ENCODE measurements at regions not wholly inside any gene's neighbourhood (a gene's known extent, or its start where the extent isn't known, plus 50 kb on each side); places are given as distances from the start of the nearest gene placed in this dataset.

GRCh38 chr21:41673071-41673470 is 93.8 kb downstream of the RIPK4 start:
- DNase-seq (ENCODE audit: low spot score) (peak; percentile 44), ATAC-seq (no peak)
- intact Hi-C loops (cut with DNase I) = no loop called here

- DNase-seq (ENCODE audit: low spot score) (no peak), ATAC-seq (no peak)
- intact Hi-C loops (cut with DNase I) = no loop called here
Measured at GRCh38 chr21:41672543-41672915, 94.3 kb downstream of the RIPK4 start.

- DNase-seq (ENCODE audit: low spot score) (peak; percentile 39), ATAC-seq (no peak)
- intact Hi-C loops (cut with DNase I) = no loop called here
Measured at GRCh38 chr21:41671859-41672542, 94.9 kb downstream of the RIPK4 start.

- intact Hi-C loops (cut with DNase I) = no loop called here
- ATAC-seq (no peak), DNase-seq (ENCODE audit: low spot score) (no peak)
Measured at GRCh38 chr21:41671212-41671762, 95.6 kb downstream of the RIPK4 start.

GRCh38 chr21:41670056-41670805 is 96.6 kb downstream of the RIPK4 start:
- no peak for DNase-seq (ENCODE audit: low spot score)
- intact Hi-C loops (cut with DNase I) = no loop called here
- no peak for ATAC-seq

GRCh38 chr21:41669533-41669830 is 97.4 kb downstream of the RIPK4 start:
- ATAC-seq (no peak), DNase-seq (ENCODE audit: low spot score) (no peak)
- intact Hi-C loops (cut with DNase I) = no loop called here

- intact Hi-C loops (cut with DNase I) = no loop called here
- DNase-seq (ENCODE audit: low spot score) = no peak
- no peak for ATAC-seq
Measured at GRCh38 chr21:41668686-41669532, 97.9 kb downstream of the RIPK4 start.

- ATAC-seq (no peak), DNase-seq (ENCODE audit: low spot score) (no peak)
- intact Hi-C loops (cut with DNase I) = no loop called here
Measured at GRCh38 chr21:41668051-41668541, 98.8 kb downstream of the RIPK4 start.

- ATAC-seq (no peak), DNase-seq (ENCODE audit: low spot score) (no peak)
- intact Hi-C loops (cut with DNase I) = no loop called here
Measured at GRCh38 chr21:41667136-41667535, 99.7 kb downstream of the RIPK4 start.

GRCh38 chr21:41666641-41667081 is 100.2 kb downstream of the RIPK4 start:
- ATAC-seq (no peak), DNase-seq (ENCODE audit: low spot score) (no peak)
- intact Hi-C loops (cut with DNase I) = no loop called here

- intact Hi-C loops (cut with DNase I) = no loop called here
- DNase-seq (ENCODE audit: low spot score) (no peak), ATAC-seq (no peak)
Measured at GRCh38 chr21:41665766-41666595, 100.9 kb downstream of the RIPK4 start.

- intact Hi-C loops (cut with DNase I) = no loop called here
- DNase-seq (ENCODE audit: low spot score) (no peak), ATAC-seq (peak; percentile 83)
Measured at GRCh38 chr21:41664881-41665765, 101.7 kb downstream of the RIPK4 start.

- intact Hi-C loops (cut with DNase I) = no loop called here
- ATAC-seq = no peak
- DNase-seq (ENCODE audit: low spot score) = no peak
Measured at GRCh38 chr21:41663805-41664788, 102.8 kb downstream of the RIPK4 start.

GRCh38 chr21:41662761-41663160 is 104.1 kb downstream of the RIPK4 start:
- DNase-seq (ENCODE audit: low spot score) (no peak), ATAC-seq (no peak)
- intact Hi-C loops (cut with DNase I) = no loop called here

GRCh38 chr21:41662161-41662560 is 104.7 kb downstream of the RIPK4 start:
- intact Hi-C loops (cut with DNase I) = no loop called here
- ATAC-seq (no peak), DNase-seq (ENCODE audit: low spot score) (no peak)

GRCh38 chr21:41660748-41661147 is 106.1 kb downstream of the RIPK4 start:
- intact Hi-C loops (cut with DNase I) = no loop called here

More at GRCh38 chr21:41660748-41661147, 106.1 kb downstream of the RIPK4 start:
- DNase-seq (ENCODE audit: low spot score) (no peak), ATAC-seq (no peak)
